GM21447 (cell line): ENCODE measurements at regions not wholly inside any gene's neighbourhood (a gene's known extent, or its start where the extent isn't known, plus 50 kb on each side); places are given as distances from the start of the nearest gene placed in this dataset.
"Not testable (repeated sequence)": the region's sequence is repeated elsewhere in the genome, so short reads cannot be mapped to it uniquely, and the experiment has no call there.

Source experiments
- ATAC-seq: cut with Tn5 transposase; IDR thresholded peaks from one replicate; pipeline ENCODE4 v1.9.1; 2021; ENCODE audit not compliant: unreplicated experiment

- ATAC-seq, result no peak
These were observed 56.6 kb downstream of the SLITRK1 start for GRCh38 chr13:83825676-83826075.

DNA sequence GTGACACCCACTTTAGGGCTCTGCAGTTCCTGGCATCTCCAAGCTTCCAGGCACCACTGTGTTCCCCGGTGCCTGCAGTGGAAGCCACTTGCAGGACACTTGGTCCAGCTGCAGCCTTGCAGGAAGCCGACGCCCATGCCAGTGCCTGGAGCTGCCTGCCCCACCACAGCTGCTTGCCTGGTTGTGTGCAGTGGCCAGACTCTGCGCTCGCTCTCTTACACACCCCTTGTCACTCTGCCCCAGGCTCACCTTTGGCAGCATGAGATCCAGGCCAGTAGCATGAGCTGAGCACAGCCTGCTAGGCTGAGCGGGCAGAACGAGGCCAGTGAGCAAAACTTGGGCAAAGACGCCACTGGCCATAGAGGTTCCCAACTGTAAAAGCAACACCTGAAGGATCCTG, 57.7 kb downstream of the SLITRK1 start:
- ATAC-seq, result no peak

- no peak for ATAC-seq
These were observed 58.2 kb downstream of the SLITRK1 start for GRCh38 chr13:83824120-83824519.

DNA sequence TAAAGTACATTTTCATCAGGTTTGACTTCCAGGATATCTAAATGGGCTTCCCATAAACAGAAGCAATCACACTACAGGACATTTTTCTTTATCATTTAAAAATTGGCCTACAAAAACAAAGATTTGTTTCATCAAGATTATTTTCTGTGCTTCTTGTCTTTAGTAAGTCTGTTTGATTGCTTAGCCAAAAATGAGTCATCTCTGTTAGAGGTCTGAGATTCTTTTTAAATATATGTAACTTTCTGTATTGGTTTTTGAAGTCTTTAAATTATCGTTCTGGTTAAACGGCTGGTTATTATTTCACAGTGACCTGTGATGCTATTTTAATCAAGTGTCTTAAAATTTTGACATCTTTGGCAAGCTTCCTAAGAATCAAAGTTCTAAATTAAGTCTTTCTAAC, 62.7 kb downstream of the SLITRK1 start:
- ATAC-seq, result no peak

DNA sequence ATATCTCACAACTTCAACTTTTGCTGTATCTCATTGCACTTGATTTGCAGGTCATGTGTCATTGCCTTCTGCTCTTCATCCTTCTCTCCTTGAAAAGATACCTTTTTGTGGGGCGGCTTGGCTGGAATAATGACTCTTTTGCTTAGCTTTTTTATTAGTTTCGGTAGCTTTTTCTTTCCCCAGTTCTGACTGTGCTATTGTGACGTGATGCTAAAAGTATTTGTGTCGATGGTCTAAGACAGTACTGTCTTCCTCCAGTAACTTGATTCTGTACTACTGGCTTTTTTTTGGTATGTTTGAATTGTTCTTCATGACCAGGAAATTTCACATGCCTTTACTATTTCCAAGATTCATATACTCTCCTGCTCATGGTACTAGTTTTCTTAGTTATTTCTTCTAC, 63.1 kb downstream of the SLITRK1 start:
- no peak for ATAC-seq

GRCh38 chr13:83816081-83816480, 66.2 kb downstream of the SLITRK1 start:
- ATAC-seq, result no peak

GRCh38 chr13:83815598-83815997, 66.7 kb downstream of the SLITRK1 start:
- ATAC-seq, result no peak

DNA sequence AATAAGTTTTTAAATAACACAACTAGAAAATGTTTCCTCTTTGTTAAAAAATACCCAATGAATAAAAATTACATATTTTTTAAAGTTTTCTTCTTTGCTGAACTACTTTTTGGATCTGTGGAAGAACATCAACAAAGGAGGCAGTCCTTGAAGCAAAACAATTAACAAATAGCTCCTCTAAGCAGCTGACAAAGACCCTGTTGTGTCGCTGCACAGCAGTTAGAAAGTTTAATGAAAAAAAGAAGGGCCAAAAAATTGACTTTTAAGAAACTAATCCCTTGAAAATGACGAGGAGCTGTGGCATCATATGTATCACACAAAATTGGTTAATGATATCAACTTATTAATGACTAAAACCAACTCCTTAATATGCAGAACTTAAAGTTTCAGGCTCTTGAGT, 72.1 kb downstream of the SLITRK1 start:
- no peak for ATAC-seq

DNA sequence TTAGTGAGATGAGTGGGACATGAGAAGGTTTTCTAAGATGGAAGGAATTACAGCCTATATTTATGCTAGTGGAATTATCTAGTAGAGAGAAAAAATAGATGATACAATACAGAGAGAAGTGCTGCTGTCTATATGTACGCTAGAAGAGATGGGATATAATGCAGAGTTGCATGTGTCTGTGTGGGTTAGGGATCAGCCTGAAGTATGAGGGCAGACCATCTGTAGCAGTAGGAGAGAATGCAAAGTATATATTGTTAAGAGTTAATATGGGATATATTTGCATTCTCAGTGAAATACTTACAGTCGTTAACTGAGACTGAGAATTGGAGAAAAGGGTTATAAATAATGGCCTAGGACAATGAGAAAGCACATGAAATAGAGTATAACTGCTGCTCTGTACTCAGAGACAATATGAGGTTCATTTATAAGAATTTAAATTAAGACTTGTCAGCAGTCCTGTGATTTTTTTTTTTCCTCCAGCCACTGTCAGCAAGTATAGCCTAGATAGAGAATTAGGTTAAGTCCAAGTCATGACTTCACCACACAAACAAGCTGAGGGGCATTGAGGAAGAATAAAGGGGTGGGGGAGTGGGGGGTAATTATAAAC, 77.8 kb downstream of the SLITRK1 start:
- no peak for ATAC-seq

- ATAC-seq, result no peak
These were observed 83.5 kb downstream of the SLITRK1 start for GRCh38 chr13:83798731-83799130.

DNA sequence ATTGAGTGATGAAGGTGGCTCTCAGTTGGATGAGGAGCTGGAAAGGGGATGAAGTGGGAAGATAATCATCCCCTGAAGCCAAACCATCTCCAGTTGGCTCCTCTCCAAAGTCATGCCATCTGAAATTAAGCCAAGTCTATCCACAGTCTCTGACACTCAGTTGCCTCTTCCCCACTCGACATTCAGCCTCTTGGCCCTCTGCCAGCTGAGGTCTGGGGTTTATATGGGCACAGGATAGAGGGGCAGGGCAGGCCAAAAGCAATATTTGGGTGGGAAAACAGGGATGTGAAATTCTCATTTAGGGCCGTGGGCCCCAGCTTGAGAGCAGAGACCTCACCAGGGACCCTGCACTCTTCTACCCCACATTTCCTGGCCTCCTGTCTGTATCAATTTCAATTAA, 85.9 kb downstream of the SLITRK1 start:
- no peak for ATAC-seq

DNA sequence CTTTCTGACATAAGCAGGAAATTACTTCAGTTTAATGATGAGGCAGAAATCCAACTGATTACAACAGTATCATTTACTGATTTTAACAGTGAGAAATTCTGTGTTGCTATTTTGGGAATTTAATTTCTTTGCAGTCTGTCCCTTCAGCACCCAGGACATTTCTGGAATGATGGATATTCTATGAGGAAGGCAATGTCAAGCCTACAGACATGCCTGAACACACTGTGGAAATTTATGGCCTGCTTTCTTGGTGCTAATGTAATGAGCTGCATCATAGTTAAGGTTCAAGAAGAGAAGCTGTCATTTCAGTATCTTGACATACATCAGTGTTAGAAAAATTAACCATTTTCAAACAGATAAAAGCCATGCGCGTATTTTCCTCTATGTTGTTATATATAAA, 87.7 kb downstream of the SLITRK1 start:
- no peak for ATAC-seq

- no peak for ATAC-seq
These were observed 102.0 kb downstream of the SLITRK1 start for GRCh38 chr13:83780227-83780626.

DNA sequence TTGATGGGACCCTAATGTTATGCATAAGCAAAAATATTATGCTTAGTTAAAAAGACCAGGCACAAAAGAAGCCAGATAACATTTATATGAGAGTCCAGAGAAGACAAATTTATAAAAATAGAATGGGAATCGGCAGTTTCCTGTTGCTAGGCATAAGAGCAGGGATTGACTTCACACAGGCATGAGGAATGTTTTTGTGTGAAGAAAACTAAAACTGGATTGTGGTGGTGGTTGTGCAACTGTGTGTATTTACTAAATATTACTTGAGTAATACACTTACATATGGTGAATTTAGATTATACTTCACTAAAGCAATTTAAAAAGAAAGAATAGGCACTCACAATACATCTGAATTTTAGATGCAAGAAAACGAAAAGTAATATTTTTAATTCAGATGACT, 108.3 kb downstream of the SLITRK1 start:
- no peak for ATAC-seq

- ATAC-seq, result no peak
These were observed 116.5 kb downstream of the SLITRK1 start for GRCh38 chr13:83765796-83766195.

DNA sequence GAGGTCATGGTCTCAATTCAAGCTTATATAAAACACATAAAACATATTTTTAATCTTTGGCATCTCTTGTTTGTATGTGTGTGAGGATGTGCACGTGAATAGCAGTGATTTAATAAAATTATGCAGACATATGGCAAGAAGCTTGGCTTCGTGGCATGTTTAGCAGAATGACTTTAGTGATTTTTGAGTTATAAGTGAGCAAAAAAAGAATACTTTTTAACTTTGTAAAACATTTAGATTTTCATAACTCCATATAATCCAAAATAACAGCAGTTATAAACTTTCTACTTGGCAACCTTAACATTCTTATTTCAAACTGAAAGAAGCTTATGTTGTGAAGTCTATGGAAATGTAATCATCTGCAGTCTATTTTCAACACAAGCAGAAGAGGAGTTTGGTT, 120.6 kb downstream of the SLITRK1 start:
- ATAC-seq, result no peak

GRCh38 chr13:83755210-83755609, 127.1 kb downstream of the SLITRK1 start:
- not testable (repeated sequence) for ATAC-seq

DNA sequence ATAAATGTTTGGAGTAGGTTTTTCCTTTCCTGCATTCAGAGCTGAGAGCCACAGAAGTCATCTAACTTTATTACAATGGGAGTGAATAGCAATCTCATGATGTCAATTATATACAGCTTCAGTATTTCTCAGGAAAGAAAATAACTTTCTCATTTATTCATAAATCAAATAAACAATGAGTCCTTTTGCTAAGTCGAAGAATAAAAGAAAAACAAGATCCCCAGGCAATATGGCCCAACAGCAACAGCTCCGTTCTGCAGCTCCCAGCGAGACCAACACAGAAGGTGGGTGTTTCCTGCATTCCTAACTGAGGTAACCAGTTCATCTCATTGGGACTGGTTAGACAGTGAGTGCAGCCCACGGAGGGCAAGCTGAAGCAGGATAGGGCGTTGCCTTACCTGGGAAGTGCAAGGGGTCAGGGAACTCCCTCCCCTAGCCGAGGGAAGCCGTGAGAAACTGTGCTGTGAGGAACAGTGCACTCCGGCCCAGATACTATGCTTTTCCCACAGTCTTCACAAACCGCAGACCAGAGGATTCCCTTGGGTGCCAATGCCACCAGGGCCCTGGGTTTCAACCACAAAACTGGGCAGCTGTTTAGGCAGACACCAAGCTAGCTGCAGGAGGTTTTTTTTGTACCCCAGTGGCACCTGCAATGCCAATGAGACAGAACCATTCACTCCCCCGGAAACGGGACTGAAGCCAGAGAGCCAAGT, 128.2 kb downstream of the SLITRK1 start:
- ATAC-seq, result no peak

DNA sequence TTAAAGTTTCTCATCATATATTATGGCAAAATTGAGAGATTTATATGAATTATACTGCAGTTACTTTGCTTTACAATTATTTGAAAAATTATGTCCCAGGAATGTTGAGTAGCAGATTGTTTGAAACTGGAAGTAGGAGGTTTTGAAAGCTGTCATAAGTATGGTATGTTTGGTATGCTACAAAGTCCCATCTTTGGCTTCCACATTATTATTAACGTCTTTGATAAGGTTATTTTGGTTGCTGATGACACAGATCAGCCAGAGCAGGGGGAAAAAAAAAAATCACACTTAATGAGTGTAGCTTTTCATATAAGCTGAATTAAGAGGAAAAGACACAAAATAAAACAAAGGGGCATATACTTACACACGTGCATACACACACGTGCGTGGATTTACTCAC, 130.1 kb downstream of the SLITRK1 start:
- ATAC-seq, result no peak

- ATAC-seq, result no peak
These were observed 141.7 kb downstream of the SLITRK1 start for GRCh38 chr13:83740622-83741021.

GRCh38 chr13:83738407-83738806, 143.9 kb downstream of the SLITRK1 start:
- ATAC-seq, result no peak

DNA sequence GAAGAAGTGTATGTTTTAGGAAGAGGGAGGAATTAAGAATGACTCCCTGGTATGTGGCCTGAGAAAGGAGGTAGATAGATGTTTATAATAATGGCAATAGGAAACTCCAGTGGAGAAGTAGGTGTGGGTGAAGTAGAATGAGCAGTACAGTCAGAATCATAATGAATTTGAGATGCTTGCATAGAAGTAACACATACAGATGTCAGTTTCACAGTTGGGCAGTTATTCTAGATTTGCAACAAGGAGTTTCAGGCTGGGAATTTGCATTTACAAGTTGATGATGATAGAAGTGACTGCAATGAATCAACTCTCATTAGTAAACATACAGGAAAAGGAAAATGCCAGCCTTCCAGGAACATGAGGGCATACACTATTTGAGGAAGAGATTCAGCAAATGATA, 149.0 kb downstream of the SLITRK1 start:
- ATAC-seq, result no peak

DNA sequence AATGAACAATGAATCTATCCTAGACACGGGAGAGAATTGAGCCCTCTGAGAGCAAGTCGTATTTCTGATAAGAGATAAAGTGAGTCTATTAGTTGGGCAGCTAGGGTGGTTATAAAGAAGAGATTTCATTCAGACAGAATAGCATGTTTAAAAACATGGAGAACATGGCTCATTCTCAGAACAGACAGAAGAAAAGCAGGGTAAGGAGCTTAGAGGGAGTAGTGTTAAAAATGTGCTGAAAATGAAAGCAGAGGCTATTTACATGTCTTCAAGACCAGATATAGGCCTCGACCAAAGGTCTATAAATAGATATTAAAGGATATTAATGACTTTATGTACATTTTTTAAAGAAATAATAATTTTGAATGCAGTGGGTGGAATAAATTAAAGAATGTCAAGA, 149.5 kb downstream of the SLITRK1 start:
- no peak for ATAC-seq
